H9 (cell line): ENCODE measurements at regions not wholly inside any gene's neighbourhood (a gene's known extent, or its start where the extent isn't known, plus 50 kb on each side); places are given as distances from the start of the nearest gene placed in this dataset.

Experiments used
- DNase-seq: peaks from one replicate; pipeline ENCODE4 v3.0.0-alpha.2; 2017
- H2AFZ ChIP-seq: one replicate; pipeline ENCODE4 v1.6.1; 2013; ENCODE audit warnings: mild to moderate bottlenecking, low read length, control low read depth, moderate library complexity
- H2AK5ac ChIP-seq: 2 replicates; pipeline ENCODE4 v1.6.1; 2013; ENCODE audit warnings: low read length, control low read depth, mixed read lengths; ENCODE audit not compliant: insufficient read length
- H2BK120ac ChIP-seq: one replicate; pipeline ENCODE4 v1.6.1; 2013; ENCODE audit warnings: low read depth, mild to moderate bottlenecking, low read length, control low read depth, inconsistent platforms; ENCODE audit not compliant: poor library complexity, severe bottlenecking
- H2BK12ac ChIP-seq: 2 replicates; pipeline ENCODE4 v1.6.1; 2013; ENCODE audit warnings: low read length, control low read depth, mixed read lengths, low read depth; ENCODE audit not compliant: insufficient read length
- H2BK15ac ChIP-seq: 2 replicates; pipeline ENCODE4 v1.6.1; 2013; ENCODE audit warnings: low read depth, low read length, control low read depth
- H2BK20ac ChIP-seq: one replicate; pipeline ENCODE4 v1.6.1; 2013; ENCODE audit warnings: low read depth, mild to moderate bottlenecking, low read length, control low read depth, inconsistent platforms; ENCODE audit not compliant: poor library complexity, severe bottlenecking
- H2BK5ac ChIP-seq: 2 replicates; pipeline ENCODE4 v1.6.1; 2013; ENCODE audit warnings: low read length, control low read depth, mixed read lengths; ENCODE audit not compliant: insufficient read length
- H3K14ac ChIP-seq: 2 replicates; pipeline ENCODE4 v1.6.1; 2013; ENCODE audit warnings: low read length, control low read depth; ENCODE audit not compliant: insufficient read depth
- H3K18ac ChIP-seq: 2 replicates; pipeline ENCODE4 v1.6.1; 2013; ENCODE audit warnings: low read depth, mild to moderate bottlenecking, mixed read lengths, low read length, control low read depth; ENCODE audit not compliant: insufficient read length
- H3K23ac ChIP-seq: 2 replicates; pipeline ENCODE4 v1.6.1; 2013; ENCODE audit warnings: low read length, control low read depth, mixed read lengths, low read depth; ENCODE audit not compliant: insufficient read length
- H3K23me2 ChIP-seq: 2 replicates; pipeline ENCODE4 v1.6.1; 2013; ENCODE audit warnings: low read depth, mild to moderate bottlenecking, mixed read lengths, low read length, control low read depth; ENCODE audit not compliant: insufficient read length, poor library complexity, severe bottlenecking
- H3K27ac ChIP-seq: 2 replicates; pipeline ENCODE4 v1.5.1; 2013; ENCODE audit warnings: low read length, control low read depth, mixed read lengths, low read depth; ENCODE audit not compliant: insufficient read length
- H3K27me3 ChIP-seq: 2 replicates; pipeline ENCODE4 v1.6.1; 2013; ENCODE audit warnings: low read length, control low read depth, inconsistent platforms; ENCODE audit not compliant: insufficient read depth
- H3K4ac ChIP-seq: 2 replicates; pipeline ENCODE4 v1.6.1; 2013; ENCODE audit warnings: low read depth, mild to moderate bottlenecking, control low read depth, inconsistent platforms, low read length, moderate library complexity
- H3K4me1 ChIP-seq: 2 replicates; pipeline ENCODE4 v1.6.1; 2013; ENCODE audit warnings: low read length, control low read depth, inconsistent platforms; ENCODE audit not compliant: insufficient read depth
- H3K4me2 ChIP-seq: 2 replicates; pipeline ENCODE4 v1.6.1; 2013; ENCODE audit warnings: low read length, control low read depth, mixed read lengths; ENCODE audit not compliant: insufficient read length, insufficient read depth
- H3K56ac ChIP-seq: 2 replicates; pipeline ENCODE4 v1.6.1; 2013; ENCODE audit warnings: low read depth, mild to moderate bottlenecking, mixed read lengths, low read length, control low read depth; ENCODE audit not compliant: insufficient read length
- H3K79me1 ChIP-seq: 2 replicates; pipeline ENCODE4 v1.6.1; 2013; ENCODE audit warnings: low read depth, mild to moderate bottlenecking, moderate library complexity, low read length, control low read depth, inconsistent platforms; ENCODE audit not compliant: insufficient read depth, poor library complexity, severe bottlenecking
- H3K79me2 ChIP-seq: 2 replicates; pipeline ENCODE4 v1.6.1; 2013; ENCODE audit warnings: low read length, control low read depth, inconsistent platforms; ENCODE audit not compliant: insufficient read depth
- H3K9ac ChIP-seq: 2 replicates; pipeline ENCODE4 v1.6.1; 2013; ENCODE audit warnings: low read length, control low read depth, mixed read lengths; ENCODE audit not compliant: insufficient read length; ENCODE audit errors: extremely low read depth
- H3K9me3 ChIP-seq: one replicate; pipeline ENCODE4 v1.6.1; 2013; ENCODE audit warnings: low read depth, low read length, inconsistent platforms; ENCODE audit not compliant: control insufficient read depth
- H3T11ph ChIP-seq: one replicate; pipeline ENCODE4 v1.6.1; 2013; ENCODE audit warnings: mild to moderate bottlenecking, low read length, control low read depth, inconsistent platforms
- H4K20me1 ChIP-seq: one replicate; pipeline ENCODE4 v1.6.1; 2013; ENCODE audit not compliant: control insufficient read depth, insufficient read length, insufficient read depth
- H4K5ac ChIP-seq: 2 replicates; pipeline ENCODE4 v1.6.1; 2013; ENCODE audit warnings: low read depth, mild to moderate bottlenecking, mixed read lengths, low read length, control low read depth; ENCODE audit not compliant: insufficient read length
- H4K8ac ChIP-seq: replicated peaks from 2 replicates; pipeline ENCODE4 v1.6.1; 2013; ENCODE audit warnings: low read length, control low read depth, mixed read lengths, low read depth; ENCODE audit not compliant: insufficient read length
- H4K91ac ChIP-seq: 2 replicates; pipeline ENCODE4 v1.6.1; 2013; ENCODE audit warnings: low read depth, mild to moderate bottlenecking, moderate library complexity, mixed read lengths, low read length, control low read depth; ENCODE audit not compliant: insufficient read length
- H3K27ac Mint-ChIP-seq, 3 experiments: 2 replicates in 2 of 3; 3 replicates in 1 of 3; pipeline ENCODE4 v1.8.0; 2020 to 2021; ENCODE audit warnings: mixed read lengths in 3 of 3, mild to moderate bottlenecking in 1 of 3, moderate library complexity in 1 of 3
- H3K27me3 Mint-ChIP-seq: 2 replicates; pipeline ENCODE4 v1.8.0; 2021; ENCODE audit warnings: low read depth, mild to moderate bottlenecking, moderate library complexity, mixed read lengths
- H3K36me3 Mint-ChIP-seq, 3 experiments: 2 replicates in 2 of 3; 3 replicates in 1 of 3; pipeline ENCODE4 v1.8.0; 2020 to 2021; ENCODE audit warnings: low read depth in 3 of 3, mixed read lengths in 3 of 3; ENCODE audit not compliant: insufficient read depth in 1 of 3
- H3K4me1 Mint-ChIP-seq, 2 experiments: 2 replicates each; pipeline ENCODE4 v1.8.0; 2020; ENCODE audit warnings: mixed read lengths in 2 of 2
- H3K4me3 Mint-ChIP-seq, 2 experiments: 2 replicates in 1 of 2; 3 replicates in 1 of 2; pipeline ENCODE4 v1.8.0; 2020 to 2021; ENCODE audit warnings: mild to moderate bottlenecking in 2 of 2, mixed read lengths in 2 of 2, moderate library complexity in 1 of 2
- H3K9me3 Mint-ChIP-seq, 2 experiments: 2 replicates in 1 of 2; 3 replicates in 1 of 2; pipeline ENCODE4 v1.8.0; 2020; ENCODE audit warnings: mild to moderate bottlenecking in 2 of 2, mixed read lengths in 2 of 2, moderate library complexity in 1 of 2
- WGBS: extraction: QIAGEN DNeasy Blood & Tissue Kit; methylation state at CpG from one replicate; pipeline ENCODE4 v1.1.7; 2013; ENCODE audit warnings: missing lambda C conversion rate, low lambda C conversion rate, mixed read lengths; ENCODE audit not compliant: insufficient read length; ENCODE audit errors: extremely low coverage; 5-methylcytosine and 5-hydroxymethylcytosine counted together
- TF ChIP-seq, protein P1 (sequence below): fragments of 200-600 bp; sonication (generic); conservative IDR thresholded peaks from 3 replicates; pipeline ENCODE4 v1.8.0; 2021; ENCODE audit warnings: antibody characterized with exemption, mild to moderate bottlenecking

DNA sequence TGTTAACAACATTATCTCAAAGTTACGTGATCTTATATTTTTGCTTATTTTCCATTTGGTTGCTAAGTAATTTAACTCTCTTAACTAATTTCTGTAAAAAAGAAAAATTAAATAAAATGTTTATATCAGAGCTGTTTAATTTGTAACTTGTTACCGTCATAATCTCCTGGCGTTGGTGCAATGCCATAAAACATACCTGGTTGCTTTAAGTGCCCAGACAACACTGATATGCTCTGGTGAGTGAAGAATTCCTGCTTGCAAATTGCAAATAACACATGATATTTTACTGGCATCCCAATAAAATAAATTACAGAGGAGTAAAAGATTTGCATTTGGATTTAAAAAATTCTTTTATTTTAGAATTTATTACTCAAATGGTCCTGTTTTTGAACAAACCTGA is 640.1 kb upstream of the MIS18BP1 start:
- WGBS: no CpG with 5 or more reads among the region's 3 CpGs
- peaks cover 18 to 19% of the 10 kb centered on the region in 2 experiments for H3K4me1 Mint-ChIP-seq

More for the DNA sequence above, 640.1 kb upstream of the MIS18BP1 start:
- Histone ChIP-seq H3K14ac (no peak overlapping the region), H3K4me2 (no peak overlapping the region), H3K79me2 (no peaks in the 10 kb centered on the region), H2BK15ac (no peak overlapping the region), H3K9ac (no peak overlapping the region), H2BK20ac (no peak overlapping the region), H3K56ac (no peak overlapping the region), H3K9me3 (no peaks in the 10 kb centered on the region), H4K5ac (no peak overlapping the region), H2AK5ac (no peak overlapping the region), H2BK120ac (no peak overlapping the region), H4K91ac (no peak overlapping the region), H2BK5ac (no peak overlapping the region), H3K27ac (no peak overlapping the region), H3K79me1 (no peaks in the 10 kb centered on the region), H3K18ac (no peak overlapping the region), H2AFZ (no peak overlapping the region), H2BK12ac (no peak overlapping the region), H3K4me1 (no peaks in the 10 kb centered on the region), H4K8ac (no peak overlapping the region), H4K20me1 (no peaks in the 10 kb centered on the region), H3K27me3 (no peaks in the 10 kb centered on the region), H3K23me2 (no peaks in the 10 kb centered on the region), H3K23ac (no peak overlapping the region), H3K4ac (no peak overlapping the region), H3T11ph (no peak overlapping the region)
- Mint-ChIP-seq H3K27me3 (no peaks in the 10 kb centered on the region; the same call in none of the 2 replicates), H3K27ac (no peak overlapping the region), H3K36me3 (peaks cover 0 to 9% (median 0%) of the 10 kb centered on the region in 3 experiments; a peak in 1 of 7 replicates), H3K9me3 (peaks cover 0 to 1% of the 10 kb centered on the region in 2 experiments; a peak in 1 of 5 replicates), H3K4me3 (no peak overlapping the region)
- no peak for DNase-seq
- TF ChIP-seq, protein P1, sequence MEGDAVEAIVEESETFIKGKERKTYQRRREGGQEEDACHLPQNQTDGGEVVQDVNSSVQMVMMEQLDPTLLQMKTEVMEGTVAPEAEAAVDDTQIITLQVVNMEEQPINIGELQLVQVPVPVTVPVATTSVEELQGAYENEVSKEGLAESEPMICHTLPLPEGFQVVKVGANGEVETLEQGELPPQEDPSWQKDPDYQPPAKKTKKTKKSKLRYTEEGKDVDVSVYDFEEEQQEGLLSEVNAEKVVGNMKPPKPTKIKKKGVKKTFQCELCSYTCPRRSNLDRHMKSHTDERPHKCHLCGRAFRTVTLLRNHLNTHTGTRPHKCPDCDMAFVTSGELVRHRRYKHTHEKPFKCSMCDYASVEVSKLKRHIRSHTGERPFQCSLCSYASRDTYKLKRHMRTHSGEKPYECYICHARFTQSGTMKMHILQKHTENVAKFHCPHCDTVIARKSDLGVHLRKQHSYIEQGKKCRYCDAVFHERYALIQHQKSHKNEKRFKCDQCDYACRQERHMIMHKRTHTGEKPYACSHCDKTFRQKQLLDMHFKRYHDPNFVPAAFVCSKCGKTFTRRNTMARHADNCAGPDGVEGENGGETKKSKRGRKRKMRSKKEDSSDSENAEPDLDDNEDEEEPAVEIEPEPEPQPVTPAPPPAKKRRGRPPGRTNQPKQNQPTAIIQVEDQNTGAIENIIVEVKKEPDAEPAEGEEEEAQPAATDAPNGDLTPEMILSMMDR: no peak
